Breast epithelium (tissue), 3 donors: ENCODE measurements at regions not wholly inside any gene's neighbourhood (a gene's known extent, or its start where the extent isn't known, plus 50 kb on each side); places are given as distances from the start of the nearest gene placed in this dataset.

Experiments
- POLR2A ChIP-seq: fragments of 450-650 bp; IDR thresholded peaks from one replicate; pipeline ENCODE4 v1.6.1; 2016; ENCODE audit warnings: antibody characterized with exemption, mild to moderate bottlenecking, moderate library complexity
- TF ChIP-seq, protein P1 (sequence below), 3 donors: fragments of 450-650 bp; IDR thresholded peaks; one replicate each; pipeline ENCODE4 v1.5.1; 2016 to 2017; ENCODE audit warnings: antibody characterized with exemption in 3 of 3, mild to moderate bottlenecking in 3 of 3, moderate library complexity in 3 of 3

DNA sequence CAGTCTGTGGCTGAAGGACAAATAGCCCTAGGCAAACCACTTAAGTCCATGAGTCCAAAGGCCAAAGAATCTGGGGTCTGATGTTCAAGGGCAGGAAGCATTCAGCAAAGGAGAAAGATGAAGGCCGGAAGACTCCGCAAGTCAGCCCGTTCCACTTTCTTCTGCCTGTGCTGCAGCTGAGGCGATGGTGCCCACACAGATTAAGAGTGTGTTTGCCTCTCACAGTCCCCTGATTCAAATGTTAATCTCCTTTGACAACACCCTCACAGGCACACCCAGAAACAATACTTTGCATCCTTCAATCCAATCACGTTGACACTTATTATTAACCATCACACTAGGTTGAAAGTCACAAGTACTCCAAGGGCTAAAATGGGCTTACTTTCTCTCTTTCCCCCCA lies 605.4 kb upstream of the GNPDA2 start:
- TF ChIP-seq, protein P1, sequence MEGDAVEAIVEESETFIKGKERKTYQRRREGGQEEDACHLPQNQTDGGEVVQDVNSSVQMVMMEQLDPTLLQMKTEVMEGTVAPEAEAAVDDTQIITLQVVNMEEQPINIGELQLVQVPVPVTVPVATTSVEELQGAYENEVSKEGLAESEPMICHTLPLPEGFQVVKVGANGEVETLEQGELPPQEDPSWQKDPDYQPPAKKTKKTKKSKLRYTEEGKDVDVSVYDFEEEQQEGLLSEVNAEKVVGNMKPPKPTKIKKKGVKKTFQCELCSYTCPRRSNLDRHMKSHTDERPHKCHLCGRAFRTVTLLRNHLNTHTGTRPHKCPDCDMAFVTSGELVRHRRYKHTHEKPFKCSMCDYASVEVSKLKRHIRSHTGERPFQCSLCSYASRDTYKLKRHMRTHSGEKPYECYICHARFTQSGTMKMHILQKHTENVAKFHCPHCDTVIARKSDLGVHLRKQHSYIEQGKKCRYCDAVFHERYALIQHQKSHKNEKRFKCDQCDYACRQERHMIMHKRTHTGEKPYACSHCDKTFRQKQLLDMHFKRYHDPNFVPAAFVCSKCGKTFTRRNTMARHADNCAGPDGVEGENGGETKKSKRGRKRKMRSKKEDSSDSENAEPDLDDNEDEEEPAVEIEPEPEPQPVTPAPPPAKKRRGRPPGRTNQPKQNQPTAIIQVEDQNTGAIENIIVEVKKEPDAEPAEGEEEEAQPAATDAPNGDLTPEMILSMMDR (IDR thresholded peaks at IDR 0.05) = no peak
- TF ChIP-seq POLR2A = no peak
